Activated naive CD8-positive, alpha-beta T cell (primary cell): ENCODE measurements at regions not wholly inside any gene's neighbourhood (a gene's known extent, or its start where the extent isn't known, plus 50 kb on each side); places are given as distances from the start of the nearest gene placed in this dataset.
"Not testable (repeated sequence)": the region's sequence is repeated elsewhere in the genome, so short reads cannot be mapped to it uniquely, and the experiment has no call there.

Experiments
- H3K27ac Mint-ChIP-seq: one replicate; pipeline ENCODE4 v1.8.0; 2021; ENCODE audit warnings: mixed read lengths
- H3K27me3 Mint-ChIP-seq: one replicate; pipeline ENCODE4 v1.8.0; 2021; ENCODE audit warnings: mixed read lengths
- H3K36me3 Mint-ChIP-seq: one replicate; pipeline ENCODE4 v1.8.0; 2021; ENCODE audit warnings: mixed read lengths
- H3K4me1 Mint-ChIP-seq: one replicate; pipeline ENCODE4 v1.8.0; 2021; ENCODE audit warnings: low read depth, mixed read lengths
- H3K4me3 Mint-ChIP-seq: one replicate; pipeline ENCODE4 v1.8.0; 2021; ENCODE audit warnings: mild to moderate bottlenecking, mixed read lengths
- H3K9me3 Mint-ChIP-seq: one replicate; pipeline ENCODE4 v1.8.0; 2021; ENCODE audit warnings: low read depth, mixed read lengths

- peaks cover 26% of the 10 kb centered on the region for H3K27me3 Mint-ChIP-seq
- no peak overlapping the region for H3K4me3 Mint-ChIP-seq
These were observed 125.0 kb upstream of the LPCAT1 start for GRCh38 chr5:1648806-1649205.

GRCh38 chr5:1647580-1647979 is 123.8 kb upstream of the LPCAT1 start:
- no peak overlapping the region for H3K4me3 Mint-ChIP-seq
- peaks cover 4% of the 10 kb centered on the region for H3K4me1 Mint-ChIP-seq
- H3K27me3 Mint-ChIP-seq: peaks cover 26% of the 10 kb centered on the region
- no peak overlapping the region for H3K27ac Mint-ChIP-seq
- no peaks in the 10 kb centered on the region for H3K36me3 Mint-ChIP-seq
- H3K9me3 Mint-ChIP-seq: no peaks in the 10 kb centered on the region

More at GRCh38 chr5:1648806-1649205, 125.0 kb upstream of the LPCAT1 start:
- Mint-ChIP-seq H3K36me3 (no peaks in the 10 kb centered on the region), H3K4me1 (peaks cover 6% of the 10 kb centered on the region), H3K9me3 (no peaks in the 10 kb centered on the region), H3K27ac (no peak overlapping the region)

- H3K27ac Mint-ChIP-seq: no peak overlapping the region
- no peaks in the 10 kb centered on the region for H3K9me3 Mint-ChIP-seq
- H3K4me1 Mint-ChIP-seq: peaks cover 13% of the 10 kb centered on the region
- H3K36me3 Mint-ChIP-seq: peaks cover 2% of the 10 kb centered on the region
- H3K4me3 Mint-ChIP-seq: no peak overlapping the region
- H3K27me3 Mint-ChIP-seq: peaks cover 22% of the 10 kb centered on the region
These were observed 121.2 kb upstream of the LPCAT1 start for GRCh38 chr5:1644810-1645571.

GRCh38 chr5:1644393-1644809 is 120.6 kb upstream of the LPCAT1 start:
- H3K4me3 Mint-ChIP-seq: peak overlapping the region; percentile 51
- H3K27ac Mint-ChIP-seq, H3K36me3 Mint-ChIP-seq, H3K9me3 Mint-ChIP-seq: not testable (repeated sequence)
- H3K27me3 Mint-ChIP-seq: peaks cover 22% of the 10 kb centered on the region
- peaks cover 13% of the 10 kb centered on the region for H3K4me1 Mint-ChIP-seq

GRCh38 chr5:1643651-1644392 is 120.1 kb upstream of the LPCAT1 start:
- no peaks in the 10 kb centered on the region for H3K9me3 Mint-ChIP-seq
- peaks cover 13% of the 10 kb centered on the region for H3K4me1 Mint-ChIP-seq
- peaks cover 21% of the 10 kb centered on the region for H3K27me3 Mint-ChIP-seq
- H3K4me3 Mint-ChIP-seq: peak overlapping the region; percentile 51
- H3K27ac Mint-ChIP-seq: no peak overlapping the region
- peaks cover 2% of the 10 kb centered on the region for H3K36me3 Mint-ChIP-seq

DNA sequence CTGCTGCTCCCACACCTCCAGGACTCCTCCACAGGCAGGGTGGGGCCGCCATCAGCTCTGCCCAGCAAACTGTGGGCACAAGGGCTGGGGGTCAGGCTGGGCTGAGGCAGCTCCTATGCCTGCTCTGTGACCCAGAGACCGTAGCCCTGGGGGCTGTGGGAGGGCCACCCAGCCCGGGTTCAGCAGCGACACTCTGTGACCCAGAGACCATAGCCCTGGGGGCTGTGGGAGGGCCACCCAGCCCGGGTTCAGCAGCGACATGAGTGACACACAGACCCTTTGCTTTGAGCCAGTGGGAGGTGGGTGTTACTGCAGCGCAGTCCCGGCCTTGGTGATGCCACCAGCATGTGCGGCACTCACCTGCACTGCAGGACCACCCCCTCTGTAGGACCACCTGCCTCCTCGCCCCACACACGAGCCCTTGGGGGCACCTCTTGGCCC is 118.9 kb upstream of the LPCAT1 start:
- peaks cover 2% of the 10 kb centered on the region for H3K36me3 Mint-ChIP-seq
- H3K9me3 Mint-ChIP-seq: no peaks in the 10 kb centered on the region
- peaks cover 13% of the 10 kb centered on the region for H3K4me1 Mint-ChIP-seq
- no peak overlapping the region for H3K27ac Mint-ChIP-seq
- no peak overlapping the region for H3K4me3 Mint-ChIP-seq
- H3K27me3 Mint-ChIP-seq: peaks cover 17% of the 10 kb centered on the region

- Mint-ChIP-seq H3K4me1 (peaks cover 13% of the 10 kb centered on the region), H3K36me3 (peaks cover 2% of the 10 kb centered on the region), H3K27me3 (peaks cover 17% of the 10 kb centered on the region), H3K4me3 (no peak overlapping the region), H3K27ac (no peak overlapping the region), H3K9me3 (no peaks in the 10 kb centered on the region)
These were observed 118.5 kb upstream of the LPCAT1 start for GRCh38 chr5:1642221-1642620.

GRCh38 chr5:1641560-1642166 is 117.9 kb upstream of the LPCAT1 start:
- Mint-ChIP-seq H3K27ac (no peak overlapping the region), H3K27me3 (peaks cover 17% of the 10 kb centered on the region), H3K4me3 (no peak overlapping the region), H3K4me1 (peaks cover 13% of the 10 kb centered on the region), H3K36me3 (peaks cover 2% of the 10 kb centered on the region), H3K9me3 (no peaks in the 10 kb centered on the region)

GRCh38 chr5:1641041-1641440 is 117.3 kb upstream of the LPCAT1 start:
- H3K27me3 Mint-ChIP-seq: peaks cover 15% of the 10 kb centered on the region
- no peaks in the 10 kb centered on the region for H3K9me3 Mint-ChIP-seq
- H3K27ac Mint-ChIP-seq: no peak overlapping the region
- peaks cover 2% of the 10 kb centered on the region for H3K36me3 Mint-ChIP-seq
- H3K4me3 Mint-ChIP-seq: no peak overlapping the region
- H3K4me1 Mint-ChIP-seq: peaks cover 14% of the 10 kb centered on the region

DNA sequence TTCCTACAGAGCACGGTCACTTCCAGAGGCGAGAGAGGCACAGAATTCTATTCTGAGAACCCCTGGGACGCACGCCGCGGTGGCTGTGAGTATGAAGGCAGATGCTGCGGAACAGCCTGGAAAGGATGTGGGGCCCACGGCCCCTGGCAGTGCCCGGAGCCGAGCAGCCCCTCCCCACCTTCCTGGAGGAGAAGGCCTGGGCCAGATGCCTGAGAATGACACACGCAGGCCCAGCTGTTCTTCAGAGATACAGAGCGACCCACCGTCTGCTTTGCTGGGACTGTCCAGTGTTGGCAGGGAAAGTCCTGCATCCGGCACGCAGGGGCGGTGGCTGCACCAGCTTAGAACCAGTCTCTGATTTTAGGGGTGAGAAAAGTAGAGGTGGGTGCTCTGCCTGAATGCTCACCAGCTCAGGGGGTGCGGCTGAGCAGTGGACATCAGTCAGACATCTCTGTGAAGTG is 116.7 kb upstream of the LPCAT1 start:
- Mint-ChIP-seq H3K27me3 (peaks cover 11% of the 10 kb centered on the region), H3K36me3 (peaks cover 2% of the 10 kb centered on the region), H3K9me3 (no peaks in the 10 kb centered on the region), H3K4me3 (no peak overlapping the region), H3K27ac (no peak overlapping the region), H3K4me1 (peaks cover 15% of the 10 kb centered on the region)

- no peak overlapping the region for H3K27ac Mint-ChIP-seq
- no peak overlapping the region for H3K4me3 Mint-ChIP-seq
These were observed 116.0 kb upstream of the LPCAT1 start for GRCh38 chr5:1639757-1640156.

GRCh38 chr5:1638658-1639400 is 115.1 kb upstream of the LPCAT1 start:
- Mint-ChIP-seq H3K27me3 (peaks cover 7% of the 10 kb centered on the region), H3K4me3 (no peak overlapping the region), H3K36me3 (peaks cover 2% of the 10 kb centered on the region), H3K4me1 (peaks cover 21% of the 10 kb centered on the region), H3K9me3 (no peaks in the 10 kb centered on the region), H3K27ac (no peak overlapping the region)

More at GRCh38 chr5:1639757-1640156, 116.0 kb upstream of the LPCAT1 start:
- Mint-ChIP-seq H3K36me3 (peaks cover 2% of the 10 kb centered on the region), H3K27me3 (peaks cover 11% of the 10 kb centered on the region), H3K4me1 (peaks cover 19% of the 10 kb centered on the region), H3K9me3 (no peaks in the 10 kb centered on the region)

DNA sequence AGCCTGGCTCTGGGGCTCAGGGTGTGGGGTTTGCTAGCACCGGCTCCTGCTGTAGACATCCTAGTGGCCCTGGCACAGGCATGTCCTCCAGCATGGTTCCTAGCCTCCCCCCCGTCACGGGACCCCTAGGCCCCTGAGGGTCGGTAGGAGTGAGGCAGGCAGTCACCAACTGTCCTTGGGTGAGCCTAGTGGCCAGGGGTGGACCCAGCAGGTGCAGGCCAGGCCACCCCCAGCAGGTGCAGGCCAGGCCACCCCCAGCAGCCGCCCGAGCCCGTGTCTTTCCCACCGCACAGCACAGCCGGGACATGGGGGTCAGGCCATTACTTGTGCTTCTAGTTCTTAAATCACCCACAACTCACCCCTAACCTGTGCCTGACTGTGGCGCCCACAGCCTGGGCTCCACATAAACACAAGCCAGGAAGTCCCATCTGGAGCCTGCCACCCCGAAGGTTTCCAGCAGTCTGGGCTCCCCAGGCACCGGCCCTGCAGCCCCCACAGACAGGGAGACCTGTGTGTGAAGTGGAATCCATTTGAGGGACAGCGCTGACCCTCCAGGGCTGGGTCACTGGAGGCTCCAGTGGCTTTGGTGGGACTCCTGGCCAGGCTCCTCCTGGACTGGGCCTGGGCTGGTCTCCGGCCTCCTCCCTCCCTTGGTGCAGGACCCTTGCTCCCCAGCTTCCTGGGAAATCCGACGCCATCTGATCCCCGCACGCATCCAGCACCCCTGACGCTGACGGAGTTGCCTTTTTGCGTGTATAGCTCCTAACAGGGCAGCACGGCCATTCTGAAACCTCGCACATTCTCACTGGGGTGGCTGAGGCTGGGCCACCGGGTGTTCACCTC is 114.1 kb upstream of the LPCAT1 start:
- H3K4me1 Mint-ChIP-seq: peaks cover 23% of the 10 kb centered on the region
- no peak overlapping the region for H3K27ac Mint-ChIP-seq
- H3K9me3 Mint-ChIP-seq: no peaks in the 10 kb centered on the region
- no peak overlapping the region for H3K4me3 Mint-ChIP-seq
- peaks cover 5% of the 10 kb centered on the region for H3K27me3 Mint-ChIP-seq
- H3K36me3 Mint-ChIP-seq: peaks cover 2% of the 10 kb centered on the region
